Adrenal gland (tissue), 5 donors: ENCODE measurements at regions not wholly inside any gene's neighbourhood (a gene's known extent, or its start where the extent isn't known, plus 50 kb on each side); places are given as distances from the start of the nearest gene placed in this dataset.

Source experiments
- POLR2A ChIP-seq, 2 donors: fragments of 450-650 bp; IDR thresholded peaks; one replicate each; pipeline ENCODE4 v1.6.1; 2017; ENCODE audit warnings: antibody characterized with exemption in 2 of 2, mild to moderate bottlenecking in 2 of 2, moderate library complexity in 1 of 2
- TF ChIP-seq, protein P1 (sequence below), 6 experiments: fragments of 450-650 bp in 4 of 6; fragments of 200-600 bp in 2 of 6; sonication (generic) in 1 of 6; IDR thresholded peaks; 1 replicate in 5 of 6; 2 replicates in 1 of 6; pipeline versions ENCODE4 v1.5.1 to v1.8.0; 2016 to 2021; ENCODE audit warnings: antibody characterized with exemption in 6 of 6, mild to moderate bottlenecking in 2 of 6, moderate library complexity in 1 of 6
- donor health status: DM: no; HTN: no; CAD: no.

- TF ChIP-seq, protein P1, sequence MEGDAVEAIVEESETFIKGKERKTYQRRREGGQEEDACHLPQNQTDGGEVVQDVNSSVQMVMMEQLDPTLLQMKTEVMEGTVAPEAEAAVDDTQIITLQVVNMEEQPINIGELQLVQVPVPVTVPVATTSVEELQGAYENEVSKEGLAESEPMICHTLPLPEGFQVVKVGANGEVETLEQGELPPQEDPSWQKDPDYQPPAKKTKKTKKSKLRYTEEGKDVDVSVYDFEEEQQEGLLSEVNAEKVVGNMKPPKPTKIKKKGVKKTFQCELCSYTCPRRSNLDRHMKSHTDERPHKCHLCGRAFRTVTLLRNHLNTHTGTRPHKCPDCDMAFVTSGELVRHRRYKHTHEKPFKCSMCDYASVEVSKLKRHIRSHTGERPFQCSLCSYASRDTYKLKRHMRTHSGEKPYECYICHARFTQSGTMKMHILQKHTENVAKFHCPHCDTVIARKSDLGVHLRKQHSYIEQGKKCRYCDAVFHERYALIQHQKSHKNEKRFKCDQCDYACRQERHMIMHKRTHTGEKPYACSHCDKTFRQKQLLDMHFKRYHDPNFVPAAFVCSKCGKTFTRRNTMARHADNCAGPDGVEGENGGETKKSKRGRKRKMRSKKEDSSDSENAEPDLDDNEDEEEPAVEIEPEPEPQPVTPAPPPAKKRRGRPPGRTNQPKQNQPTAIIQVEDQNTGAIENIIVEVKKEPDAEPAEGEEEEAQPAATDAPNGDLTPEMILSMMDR (IDR thresholded peaks at IDR 0.05), result no peak
- no peak for TF ChIP-seq POLR2A (IDR thresholded peaks at IDR 0.05)
Observed at GRCh38 chr2:189267925-189268579, 88.5 kb upstream of the COL5A2 start.
